ENCODE measurements at regions not wholly inside any gene's neighbourhood (a gene's known extent, or its start where the extent isn't known, plus 50 kb on each side); places are given as distances from the start of the nearest gene placed in this dataset.

DNA sequence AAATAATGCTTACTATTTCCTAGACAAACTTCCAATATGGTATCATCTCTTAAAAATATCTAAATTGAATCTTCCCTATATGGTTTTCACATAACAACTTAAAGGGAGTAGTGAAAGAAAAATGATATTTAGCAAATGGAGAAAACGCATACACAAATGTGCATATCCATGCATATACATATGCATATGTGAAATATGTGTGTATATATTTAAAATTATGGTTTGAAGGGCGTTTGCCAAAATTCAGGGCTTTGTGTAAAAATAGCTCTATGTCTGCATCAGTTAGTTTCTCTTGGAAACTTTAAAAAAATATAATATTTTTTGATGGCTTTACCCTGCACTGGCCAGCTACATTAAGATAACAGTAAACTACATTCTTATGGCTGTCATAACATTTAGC, 986.7 kb downstream of the BCL11A start:
- H3K4me3 ChIP-seq: no peak overlapping the region
- intact Hi-C loops (cut with DNase I): no loop called here
- no peak overlapping the region for H3K27ac ChIP-seq
- H3K9me3 ChIP-seq: no peaks in the 10 kb centered on the region
- DNase-seq (no peak), ATAC-seq (no peak)
- no peaks in the 10 kb centered on the region for H3K4me1 ChIP-seq
- H3K36me3 ChIP-seq (ENCODE audit: insufficient read depth in 1 of 2, low read depth in 1 of 2): no peaks in the 10 kb centered on the region
- TF ChIP-seq, protein P1, sequence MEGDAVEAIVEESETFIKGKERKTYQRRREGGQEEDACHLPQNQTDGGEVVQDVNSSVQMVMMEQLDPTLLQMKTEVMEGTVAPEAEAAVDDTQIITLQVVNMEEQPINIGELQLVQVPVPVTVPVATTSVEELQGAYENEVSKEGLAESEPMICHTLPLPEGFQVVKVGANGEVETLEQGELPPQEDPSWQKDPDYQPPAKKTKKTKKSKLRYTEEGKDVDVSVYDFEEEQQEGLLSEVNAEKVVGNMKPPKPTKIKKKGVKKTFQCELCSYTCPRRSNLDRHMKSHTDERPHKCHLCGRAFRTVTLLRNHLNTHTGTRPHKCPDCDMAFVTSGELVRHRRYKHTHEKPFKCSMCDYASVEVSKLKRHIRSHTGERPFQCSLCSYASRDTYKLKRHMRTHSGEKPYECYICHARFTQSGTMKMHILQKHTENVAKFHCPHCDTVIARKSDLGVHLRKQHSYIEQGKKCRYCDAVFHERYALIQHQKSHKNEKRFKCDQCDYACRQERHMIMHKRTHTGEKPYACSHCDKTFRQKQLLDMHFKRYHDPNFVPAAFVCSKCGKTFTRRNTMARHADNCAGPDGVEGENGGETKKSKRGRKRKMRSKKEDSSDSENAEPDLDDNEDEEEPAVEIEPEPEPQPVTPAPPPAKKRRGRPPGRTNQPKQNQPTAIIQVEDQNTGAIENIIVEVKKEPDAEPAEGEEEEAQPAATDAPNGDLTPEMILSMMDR (IDR thresholded peaks at IDR 0.05): no peak
- no peaks in the 10 kb centered on the region for H3K27me3 ChIP-seq (ENCODE audit: insufficient read depth in 3 of 3, low read length in 2 of 3)
- 70 to 80% (median 70%) methylated on average over 2 of the region's 2 CpGs for WGBS, 3 donors

GRCh38 chr2:59561281-59561680, 992.2 kb downstream of the BCL11A start:
- H3K4me1 ChIP-seq: no peaks in the 10 kb centered on the region
- no peaks in the 10 kb centered on the region for H3K9me3 ChIP-seq
- intact Hi-C loops (cut with DNase I): no loop called here
- H3K36me3 ChIP-seq (ENCODE audit: insufficient read depth in 1 of 2, low read depth in 1 of 2): no peaks in the 10 kb centered on the region
- no peak overlapping the region for H3K4me3 ChIP-seq
- ATAC-seq (no peak), DNase-seq (no peak)
- no peaks in the 10 kb centered on the region for H3K27me3 ChIP-seq (ENCODE audit: insufficient read depth in 3 of 3, low read length in 2 of 3)
- H3K27ac ChIP-seq: no peak overlapping the region
- TF ChIP-seq, protein P1 (IDR thresholded peaks at IDR 0.05): no peak
- WGBS, 3 donors: 54 to 60% (median 56%) methylated on average over 2 of the region's 2 CpGs

GRCh38 chr2:59560769-59561168, 992.7 kb downstream of the BCL11A start:
- intact Hi-C loops (cut with DNase I): no loop called here
- no peaks in the 10 kb centered on the region for H3K9me3 ChIP-seq
- DNase-seq: no peak
- no peaks in the 10 kb centered on the region for H3K36me3 ChIP-seq (ENCODE audit: insufficient read depth in 1 of 2, low read depth in 1 of 2)
- no peak overlapping the region for H3K4me3 ChIP-seq
- ATAC-seq: no peak
- H3K27me3 ChIP-seq (ENCODE audit: insufficient read depth in 3 of 3, low read length in 2 of 3): no peaks in the 10 kb centered on the region
- no peak overlapping the region for H3K27ac ChIP-seq
- WGBS, 3 donors: 37 to 44% (median 42%) methylated on average over 3 of the region's 3 CpGs
- TF ChIP-seq, protein P1 (IDR thresholded peaks at IDR 0.05): no peak
- no peaks in the 10 kb centered on the region for H3K4me1 ChIP-seq

DNA sequence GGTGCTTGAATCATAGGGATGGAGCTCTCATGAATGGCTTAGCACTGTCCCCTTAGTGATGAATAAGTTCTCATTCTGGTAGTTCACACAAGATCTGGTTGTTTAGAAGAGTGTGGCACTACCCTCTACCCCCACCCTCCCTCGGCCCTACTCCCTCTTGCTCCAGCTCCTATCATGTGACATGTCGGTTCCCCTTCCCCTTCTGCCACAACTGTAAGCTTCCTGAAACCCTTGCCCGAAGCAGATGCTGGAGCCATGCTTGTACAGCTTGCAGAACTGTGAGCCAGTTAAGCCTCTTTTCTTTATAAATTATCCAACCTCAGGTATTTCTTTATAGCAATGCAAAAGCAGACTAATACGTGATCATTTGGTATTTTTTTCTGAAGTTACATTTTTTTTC, 1012.6 kb downstream of the BCL11A start:
- no peak for DNase-seq
- intact Hi-C loops (cut with DNase I): no loop called here
- no peaks in the 10 kb centered on the region for H3K36me3 ChIP-seq (ENCODE audit: insufficient read depth in 1 of 2, low read depth in 1 of 2)
- ATAC-seq: no peak
- TF ChIP-seq, protein P1 (IDR thresholded peaks at IDR 0.05): no peak
- no peak overlapping the region for H3K4me3 ChIP-seq
- WGBS, 3 donors: 63 to 80% (median 74%) methylated on average over 4 of the region's 4 CpGs
- no peaks in the 10 kb centered on the region for H3K9me3 ChIP-seq
- H3K27ac ChIP-seq: no peak overlapping the region
- H3K27me3 ChIP-seq (ENCODE audit: insufficient read depth in 3 of 3, low read length in 2 of 3): peaks cover 0 to 2% (median 0%) of the 10 kb centered on the region in 3 donors
- H3K4me1 ChIP-seq: no peaks in the 10 kb centered on the region

DNA sequence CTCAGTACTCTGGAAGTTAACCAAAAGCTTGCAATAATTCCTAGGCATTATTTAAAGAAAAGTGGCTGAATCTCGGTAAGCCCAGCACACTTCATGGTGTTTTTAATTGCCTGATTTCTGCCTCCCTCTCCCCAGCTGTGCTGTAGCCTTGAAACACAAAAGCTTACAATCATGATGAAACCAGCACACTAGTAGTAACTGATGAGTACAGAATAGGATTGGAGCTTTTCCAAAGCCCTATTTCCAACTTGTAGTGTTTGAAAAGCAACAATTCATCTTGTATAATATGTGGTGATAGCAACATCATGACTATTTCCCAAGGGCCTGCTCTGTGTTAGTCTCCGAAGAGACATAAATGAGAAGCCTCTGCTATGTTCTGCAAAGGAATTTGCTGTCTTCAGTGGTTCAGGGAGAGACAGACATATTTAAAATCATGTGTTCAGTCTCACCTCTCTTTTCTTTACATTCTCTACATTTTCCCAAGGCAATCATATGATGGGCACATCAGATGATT, 1015.0 kb downstream of the BCL11A start:
- Histone ChIP-seq H3K27ac (no peak overlapping the region), H3K4me3 (no peak overlapping the region), H3K36me3 (ENCODE audit: insufficient read depth in 1 of 2, low read depth in 1 of 2) (no peaks in the 10 kb centered on the region), H3K4me1 (no peaks in the 10 kb centered on the region), H3K27me3 (ENCODE audit: insufficient read depth in 3 of 3, low read length in 2 of 3) (peaks cover 0 to 2% (median 0%) of the 10 kb centered on the region in 3 donors), H3K9me3 (no peaks in the 10 kb centered on the region)
- TF ChIP-seq, protein P1 (IDR thresholded peaks at IDR 0.05): no peak
- 57 to 62% (median 58%) methylated on average over 2 of the region's 2 CpGs for WGBS, 3 donors
- intact Hi-C loops (cut with DNase I): no loop called here
- no peak for DNase-seq
- ATAC-seq: no peak
